ENCODE measurements at regions not wholly inside any gene's neighbourhood (a gene's known extent, or its start where the extent isn't known, plus 50 kb on each side); places are given as distances from the start of the nearest gene placed in this dataset.

DNA sequence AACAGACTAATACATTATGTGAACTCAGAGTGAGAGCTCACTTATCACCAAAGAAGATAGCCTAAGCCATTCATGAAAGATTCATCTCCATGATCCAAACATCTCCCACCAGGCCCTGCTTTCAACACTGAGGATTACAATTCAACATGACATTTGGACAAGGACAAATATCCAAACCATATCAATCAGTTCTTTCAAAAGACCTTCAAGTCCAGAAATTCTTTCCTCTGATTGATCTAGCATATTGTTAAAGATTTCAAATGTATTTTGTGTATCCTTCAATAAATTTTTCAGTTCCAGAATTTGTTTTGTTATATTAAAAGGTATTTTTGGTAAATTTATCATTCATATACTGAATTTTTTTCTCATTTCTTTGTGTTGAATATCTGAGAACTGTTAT is 1055.8 kb downstream of the SLC6A15 start:
- TF ChIP-seq CTCF (IDR thresholded peaks at IDR 0.05) (no peak), EZH2phosphoT487 (IDR thresholded peaks at IDR 0.05) (no peak), EZH2 (IDR thresholded peaks at IDR 0.05) (no peak)

Data from neural progenitor cell (in vitro differentiated cells).